IPS-15b (cell line): ENCODE measurements at regions not wholly inside any gene's neighbourhood (a gene's known extent, or its start where the extent isn't known, plus 50 kb on each side); places are given as distances from the start of the nearest gene placed in this dataset.

Experiments
- H3K27me3 ChIP-seq: one replicate; pipeline ENCODE4 v1.6.1; 2013; ENCODE audit warnings: low read length; ENCODE audit not compliant: control insufficient read depth, insufficient read depth
- H3K36me3 ChIP-seq: one replicate; pipeline ENCODE4 v1.6.1; 2013; ENCODE audit warnings: low read length; ENCODE audit not compliant: control insufficient read depth, insufficient read depth
- H3K4me1 ChIP-seq: one replicate; pipeline ENCODE4 v1.6.1; 2013; ENCODE audit warnings: mild to moderate bottlenecking, low read length; ENCODE audit not compliant: control insufficient read depth, insufficient read depth
- H3K4me3 ChIP-seq: one replicate; pipeline ENCODE4 v1.5.1; 2013; ENCODE audit warnings: low read depth, low read length
- H3K9ac ChIP-seq: one replicate; pipeline ENCODE4 v1.6.1; 2013; ENCODE audit warnings: low read depth, mild to moderate bottlenecking, low read length
- H3K9me3 ChIP-seq: one replicate; pipeline ENCODE4 v1.6.1; 2013; ENCODE audit warnings: mild to moderate bottlenecking, low read length; ENCODE audit not compliant: control insufficient read depth, insufficient read depth

DNA sequence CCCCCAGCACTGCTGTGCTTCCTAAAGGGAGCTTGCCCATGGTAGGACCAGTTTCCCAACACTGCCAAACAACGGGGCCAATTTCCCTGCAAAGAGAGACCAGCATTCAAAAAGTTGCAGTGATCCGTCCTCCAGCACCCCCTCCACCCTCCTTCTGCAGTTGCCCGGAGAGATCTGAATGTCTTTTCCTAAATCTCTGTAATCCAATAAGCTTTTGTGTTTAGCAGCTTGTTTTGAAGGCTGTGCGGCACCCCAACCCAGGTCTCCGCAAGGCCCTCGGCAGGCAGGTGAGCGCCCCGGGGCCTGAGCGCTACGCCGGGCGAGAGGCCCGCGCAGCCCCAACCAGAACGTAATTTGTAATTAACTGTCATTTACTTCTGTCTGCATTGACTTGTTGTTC is 366.9 kb upstream of the IRX2 start:
- H3K4me3 ChIP-seq, result peak overlapping the region; percentile 16
- no peak overlapping the region for H3K9ac ChIP-seq
- peaks cover 37% of the 10 kb centered on the region for H3K27me3 ChIP-seq
- H3K4me1 ChIP-seq, result peaks cover 57% of the 10 kb centered on the region
- H3K36me3 ChIP-seq, result no peaks in the 10 kb centered on the region
- no peaks in the 10 kb centered on the region for H3K9me3 ChIP-seq

DNA sequence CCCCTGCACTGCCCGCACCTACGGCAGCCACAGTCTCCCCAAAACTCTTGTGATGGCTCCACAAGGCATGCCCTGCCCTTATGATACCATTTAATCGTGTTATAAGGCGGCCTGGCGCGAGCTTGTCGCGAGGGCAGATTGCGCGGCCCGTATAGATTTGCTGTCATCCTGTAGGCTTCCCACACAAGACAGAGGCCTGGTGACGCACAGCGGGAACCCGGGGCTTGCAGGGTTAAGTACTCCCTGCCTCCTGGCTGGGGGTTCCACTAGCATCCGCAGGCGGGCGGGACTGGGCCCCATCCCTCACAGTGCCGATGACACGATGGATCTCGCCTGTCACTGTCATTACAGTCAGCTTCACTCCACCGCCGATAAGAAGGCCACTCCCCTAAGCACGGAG is 364.9 kb upstream of the IRX2 start:
- peak overlapping the region; percentile 28 for H3K4me3 ChIP-seq
- peaks cover 39% of the 10 kb centered on the region for H3K4me1 ChIP-seq
- H3K9me3 ChIP-seq, result no peaks in the 10 kb centered on the region
- no peak overlapping the region for H3K9ac ChIP-seq
- no peaks in the 10 kb centered on the region for H3K36me3 ChIP-seq
- H3K27me3 ChIP-seq, result peaks cover 26% of the 10 kb centered on the region

DNA sequence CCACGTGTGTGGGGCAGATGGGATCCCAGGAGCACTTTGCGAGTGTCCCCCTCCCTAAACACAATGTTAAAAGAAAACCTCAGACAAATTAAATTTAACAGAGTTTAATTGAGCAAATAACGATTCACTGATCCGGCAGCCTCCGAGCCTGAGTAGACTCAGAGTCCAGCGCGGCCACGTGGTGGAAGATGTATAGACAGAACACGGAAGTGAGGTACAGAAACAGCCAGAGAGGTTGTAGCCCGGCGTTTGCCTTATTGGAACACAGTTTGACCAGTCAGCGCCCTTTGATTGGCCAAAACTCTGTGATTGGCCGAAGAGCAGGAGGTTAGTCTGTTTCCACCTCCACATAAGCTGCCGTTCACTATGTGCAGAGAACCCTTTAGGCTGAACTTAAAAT is 363.0 kb upstream of the IRX2 start:
- no peak overlapping the region for H3K4me3 ChIP-seq
- H3K4me1 ChIP-seq, result peaks cover 27% of the 10 kb centered on the region
- peaks cover 20% of the 10 kb centered on the region for H3K27me3 ChIP-seq
- H3K9ac ChIP-seq, result no peak overlapping the region
- no peaks in the 10 kb centered on the region for H3K36me3 ChIP-seq
- H3K9me3 ChIP-seq, result no peaks in the 10 kb centered on the region

DNA sequence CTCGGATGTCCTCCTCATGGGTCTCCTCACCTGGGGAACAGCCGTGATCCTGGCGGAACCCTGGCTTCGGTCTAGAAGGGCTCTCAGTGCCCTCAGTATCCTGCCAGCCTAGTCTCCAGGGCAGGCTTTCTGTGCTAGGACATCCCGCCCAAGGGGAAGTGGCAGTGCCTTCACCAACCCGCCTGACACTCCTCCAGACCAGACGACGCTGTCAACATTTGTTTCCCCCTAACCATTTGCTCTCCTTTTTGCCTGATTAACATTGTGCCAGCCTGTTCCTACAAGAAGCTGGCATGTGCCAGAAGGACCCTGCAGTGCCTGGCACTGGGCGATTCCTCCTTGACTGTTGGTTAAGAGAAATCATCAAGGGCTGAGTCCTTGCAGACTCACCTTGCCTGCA is 358.9 kb upstream of the IRX2 start:
- peaks cover 24% of the 10 kb centered on the region for H3K4me1 ChIP-seq
- no peaks in the 10 kb centered on the region for H3K36me3 ChIP-seq
- no peak overlapping the region for H3K9ac ChIP-seq
- H3K9me3 ChIP-seq, result no peaks in the 10 kb centered on the region
- no peak overlapping the region for H3K4me3 ChIP-seq
- peaks cover 8% of the 10 kb centered on the region for H3K27me3 ChIP-seq

DNA sequence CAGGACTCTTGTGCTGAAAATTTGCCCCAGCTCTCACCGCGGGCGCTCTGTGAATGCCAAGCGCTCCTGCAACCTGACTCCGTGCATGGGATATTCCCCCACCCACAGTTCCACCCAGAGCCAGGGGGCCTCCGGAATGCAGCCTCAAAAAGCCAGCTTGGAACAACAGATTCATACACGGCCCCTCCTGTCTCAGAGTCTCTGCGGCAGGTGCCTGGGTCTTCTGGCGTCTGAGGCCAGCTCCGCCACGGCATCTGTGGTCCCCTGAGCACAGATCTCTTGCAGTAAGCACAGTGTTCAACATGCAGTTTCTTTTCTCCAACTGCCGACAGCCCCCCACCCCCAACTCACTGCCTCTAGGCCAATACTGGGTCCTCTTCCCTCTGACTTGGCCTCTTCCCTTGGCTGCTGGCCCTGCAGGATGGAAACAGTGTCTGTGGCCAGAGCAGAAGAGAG is 355.7 kb upstream of the IRX2 start:
- H3K4me3 ChIP-seq, result no peak overlapping the region
- H3K9ac ChIP-seq, result no peak overlapping the region
- no peaks in the 10 kb centered on the region for H3K9me3 ChIP-seq
- no peaks in the 10 kb centered on the region for H3K36me3 ChIP-seq
- H3K4me1 ChIP-seq, result peaks cover 55% of the 10 kb centered on the region
- H3K27me3 ChIP-seq, result peaks cover 8% of the 10 kb centered on the region

DNA sequence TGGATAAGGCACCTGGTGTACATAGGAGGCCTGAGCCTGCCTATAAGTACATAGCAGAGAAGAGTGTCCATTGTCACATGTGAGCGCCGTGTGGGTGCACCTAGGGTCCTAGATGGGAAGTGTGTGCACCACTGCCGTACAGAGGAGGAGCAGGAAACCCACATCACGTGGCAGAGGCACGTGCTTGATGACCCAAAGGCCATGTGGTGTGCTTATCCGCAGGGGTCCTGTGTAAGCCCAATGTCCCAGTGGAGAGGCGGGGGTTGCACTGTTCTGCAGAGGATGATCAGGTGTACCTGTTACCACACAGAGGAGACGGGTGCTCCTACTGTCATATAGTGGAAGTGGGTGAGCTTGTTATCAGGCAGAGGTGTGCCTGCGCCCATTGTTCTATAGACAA is 354.1 kb upstream of the IRX2 start:
- Histone ChIP-seq H3K9me3 (no peaks in the 10 kb centered on the region), H3K4me1 (peaks cover 67% of the 10 kb centered on the region), H3K36me3 (no peaks in the 10 kb centered on the region), H3K9ac (no peak overlapping the region), H3K27me3 (peaks cover 8% of the 10 kb centered on the region), H3K4me3 (no peak overlapping the region)

DNA sequence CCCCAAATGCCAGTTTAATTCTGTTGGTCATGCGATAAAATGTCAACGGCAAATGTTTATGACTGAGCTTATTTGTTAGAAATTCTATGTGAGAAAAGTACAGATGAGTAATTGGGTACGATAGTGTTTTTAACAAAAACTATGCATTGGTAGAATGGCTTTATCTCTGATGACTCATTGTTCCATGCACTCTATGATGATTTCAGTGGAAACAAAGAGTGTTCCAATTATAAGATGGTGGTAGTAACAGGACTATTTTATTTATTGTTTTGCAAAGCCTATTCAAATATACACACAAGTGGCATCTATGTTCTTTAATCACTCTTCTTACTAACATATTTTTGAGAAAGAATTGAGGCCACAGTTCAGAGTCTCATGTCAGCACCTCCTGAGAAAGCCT is 353.7 kb upstream of the IRX2 start:
- H3K9me3 ChIP-seq, result no peaks in the 10 kb centered on the region
- no peaks in the 10 kb centered on the region for H3K36me3 ChIP-seq
- H3K9ac ChIP-seq, result no peak overlapping the region
- H3K4me3 ChIP-seq, result no peak overlapping the region
- peaks cover 8% of the 10 kb centered on the region for H3K27me3 ChIP-seq
- peaks cover 69% of the 10 kb centered on the region for H3K4me1 ChIP-seq

DNA sequence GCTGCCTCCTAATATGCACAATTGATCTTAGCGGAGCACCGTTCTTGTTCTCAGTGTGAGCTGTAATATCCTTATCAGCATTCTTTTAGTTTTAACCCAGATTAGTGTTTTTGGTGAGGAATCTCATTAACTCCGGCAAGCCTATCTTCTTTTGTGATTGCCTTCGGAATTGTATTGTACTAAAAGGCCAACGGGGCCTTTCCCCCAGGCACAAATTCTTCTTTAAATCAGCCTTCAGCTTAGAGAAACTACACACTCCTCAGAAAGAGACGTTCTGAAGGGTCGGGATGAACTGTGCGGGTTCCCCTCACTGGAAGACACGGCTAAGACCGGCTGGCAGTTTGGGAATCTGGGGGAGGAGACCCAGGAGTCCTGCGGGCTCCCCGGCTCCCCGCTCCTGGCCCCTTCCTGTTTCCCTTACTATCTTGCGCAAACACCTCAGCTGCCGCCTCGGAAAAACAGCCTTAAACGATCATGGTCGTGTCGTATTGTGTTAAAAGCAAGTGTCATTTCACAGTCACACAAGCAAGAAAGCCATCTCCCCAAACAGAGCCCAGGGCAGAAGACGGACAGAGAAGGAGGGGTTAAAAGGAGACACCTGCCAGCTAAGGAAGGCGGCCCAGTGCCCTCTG is 353.1 kb upstream of the IRX2 start:
- Histone ChIP-seq H3K4me3 (no peak overlapping the region), H3K9ac (no peak overlapping the region), H3K4me1 (peaks cover 69% of the 10 kb centered on the region), H3K9me3 (no peaks in the 10 kb centered on the region), H3K27me3 (peaks cover 2% of the 10 kb centered on the region), H3K36me3 (no peaks in the 10 kb centered on the region)

DNA sequence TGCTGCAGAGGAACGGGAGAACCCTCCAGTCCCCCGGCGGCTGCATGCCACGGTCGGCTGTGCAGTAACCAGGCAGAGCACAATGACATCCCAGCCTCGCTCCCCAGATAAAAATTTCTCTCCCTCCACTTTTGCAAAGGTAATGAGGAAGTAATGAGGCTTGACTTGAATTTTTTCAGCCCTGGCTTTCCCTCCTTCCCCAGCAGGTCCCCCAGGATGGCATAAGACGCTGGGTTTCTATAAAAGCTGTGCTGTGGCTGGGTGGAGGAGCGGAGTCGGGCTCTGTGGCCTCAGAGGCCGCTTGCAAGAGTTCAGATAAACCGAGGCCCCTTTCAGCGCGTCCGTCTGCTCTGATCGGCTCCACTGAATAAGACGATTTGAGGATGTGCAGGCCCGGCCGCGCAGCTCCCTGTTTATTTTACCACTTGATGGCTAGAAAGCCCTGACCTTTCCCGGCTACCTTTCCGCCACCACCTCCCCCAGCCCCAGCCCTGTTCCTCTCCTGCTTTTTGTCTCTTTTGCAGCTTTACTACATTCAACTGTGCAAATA is 351.9 kb upstream of the IRX2 start:
- H3K36me3 ChIP-seq, result no peaks in the 10 kb centered on the region
- H3K4me1 ChIP-seq, result peaks cover 74% of the 10 kb centered on the region
- no peak overlapping the region for H3K9ac ChIP-seq
- peaks cover 5% of the 10 kb centered on the region for H3K27me3 ChIP-seq
- H3K4me3 ChIP-seq, result no peak overlapping the region
- H3K9me3 ChIP-seq, result no peaks in the 10 kb centered on the region

DNA sequence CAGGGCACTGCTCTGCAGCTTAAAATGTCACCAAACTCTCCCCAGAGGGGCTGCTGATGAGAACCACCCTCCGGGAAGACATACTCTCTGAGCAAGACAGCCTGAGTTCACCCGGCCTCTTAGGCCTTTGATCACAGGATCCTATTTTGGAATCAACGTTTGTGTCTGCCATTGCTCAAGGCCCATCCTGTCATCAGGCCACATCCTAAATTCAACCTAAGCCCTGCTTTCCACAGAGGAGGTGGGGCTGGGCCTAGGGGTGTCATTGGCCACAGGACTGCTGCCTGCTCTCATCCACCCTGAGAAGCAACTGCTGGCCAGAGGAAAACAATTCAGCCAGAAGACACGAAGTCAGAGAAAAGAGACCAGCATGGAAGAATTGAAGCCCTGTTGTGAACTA is 351.1 kb upstream of the IRX2 start:
- H3K4me3 ChIP-seq, result no peak overlapping the region
- peaks cover 67% of the 10 kb centered on the region for H3K4me1 ChIP-seq
- H3K9ac ChIP-seq, result peak overlapping the region; percentile 26
- H3K27me3 ChIP-seq, result peaks cover 3% of the 10 kb centered on the region
- H3K36me3 ChIP-seq, result no peaks in the 10 kb centered on the region
- no peaks in the 10 kb centered on the region for H3K9me3 ChIP-seq

DNA sequence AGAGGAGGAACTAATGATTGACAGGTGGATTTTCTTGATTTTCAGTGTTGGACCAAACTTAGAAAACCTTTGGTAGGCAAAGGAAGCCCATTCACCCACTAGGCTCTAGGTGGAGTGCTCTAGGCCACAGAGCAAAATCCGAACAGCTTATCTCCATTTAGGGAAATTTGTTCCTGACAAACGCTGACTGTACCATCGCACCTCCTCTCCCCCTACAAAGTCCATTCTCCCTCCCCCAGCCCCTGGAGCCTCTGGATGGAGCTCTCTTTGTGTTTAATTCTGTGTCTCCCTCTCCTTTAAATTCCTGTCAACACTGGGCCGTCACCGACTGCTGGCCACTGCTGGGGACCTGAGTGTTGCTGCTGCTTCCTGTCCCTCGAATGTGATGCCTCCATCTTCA is 350.1 kb upstream of the IRX2 start:
- Histone ChIP-seq H3K36me3 (no peaks in the 10 kb centered on the region), H3K9ac (no peak overlapping the region), H3K9me3 (no peaks in the 10 kb centered on the region), H3K4me1 (peaks cover 57% of the 10 kb centered on the region), H3K27me3 (peaks cover 3% of the 10 kb centered on the region), H3K4me3 (no peak overlapping the region)

DNA sequence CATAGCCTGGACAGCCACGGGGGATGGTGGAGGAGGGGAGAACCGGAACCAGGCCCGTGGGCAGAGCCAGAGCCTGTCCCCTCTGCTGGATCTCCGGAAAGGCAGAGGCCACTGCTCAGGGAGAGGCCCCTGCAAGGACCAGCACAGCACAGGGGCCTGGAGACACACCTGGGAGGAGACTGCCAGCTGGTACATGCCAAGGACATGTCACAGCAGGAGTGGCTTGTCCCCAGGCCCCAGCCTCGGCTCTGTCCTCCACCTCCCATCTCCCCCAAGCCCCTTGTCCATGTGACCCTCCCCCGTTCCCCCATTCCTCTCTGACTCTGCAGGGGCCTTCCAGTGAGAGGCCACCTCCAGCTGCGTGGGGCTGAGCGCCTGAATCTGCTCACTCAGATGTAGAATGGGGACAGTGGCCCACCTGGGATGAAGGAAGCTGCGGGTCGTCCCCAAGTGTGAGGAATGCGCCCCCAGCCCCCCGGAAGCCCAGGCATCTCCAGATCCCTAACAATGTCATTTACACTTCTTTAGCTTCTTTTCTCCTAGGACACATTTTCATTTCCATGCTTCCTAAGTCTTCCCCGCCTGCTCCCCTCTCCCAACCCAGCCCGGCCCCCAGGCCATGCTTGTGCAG is 349.6 kb upstream of the IRX2 start:
- Histone ChIP-seq H3K36me3 (no peaks in the 10 kb centered on the region), H3K9ac (no peak overlapping the region), H3K27me3 (peaks cover 3% of the 10 kb centered on the region), H3K4me1 (peaks cover 57% of the 10 kb centered on the region), H3K4me3 (no peak overlapping the region), H3K9me3 (no peaks in the 10 kb centered on the region)
